HG03039 (cell line): ENCODE measurements at regions not wholly inside any gene's neighbourhood (a gene's known extent, or its start where the extent isn't known, plus 50 kb on each side); places are given as distances from the start of the nearest gene placed in this dataset.

ENCODE experiments used
- ATAC-seq: cut with Tn5 transposase; IDR thresholded peaks from one replicate; pipeline ENCODE4 v1.9.1; 2021; ENCODE audit warnings: mild to moderate bottlenecking, moderate library complexity; ENCODE audit not compliant: unreplicated experiment

DNA sequence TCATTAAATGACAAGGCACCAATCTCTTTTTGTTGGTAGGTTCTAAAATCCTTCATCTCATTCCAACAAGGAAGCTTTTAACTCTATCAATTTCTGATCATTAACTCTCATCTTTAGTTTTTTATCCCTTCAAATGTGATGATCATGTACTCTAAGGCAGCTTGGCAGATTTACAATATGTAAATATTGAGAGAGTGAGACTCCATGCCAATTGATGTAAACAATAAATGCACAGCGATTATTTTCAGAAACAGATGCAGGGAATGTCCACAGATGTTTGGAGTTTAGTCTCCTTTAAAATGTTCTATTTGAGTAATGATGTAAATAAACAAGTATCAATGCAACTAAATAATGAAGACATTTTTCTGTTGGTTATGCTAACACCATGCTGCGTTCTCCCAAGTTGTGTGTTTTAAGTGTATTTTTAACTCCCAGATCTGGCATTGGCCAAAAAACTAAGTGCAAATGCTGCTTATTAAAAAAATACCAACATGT is 213.8 kb downstream of the AHR start:
- ATAC-seq: no peak

DNA sequence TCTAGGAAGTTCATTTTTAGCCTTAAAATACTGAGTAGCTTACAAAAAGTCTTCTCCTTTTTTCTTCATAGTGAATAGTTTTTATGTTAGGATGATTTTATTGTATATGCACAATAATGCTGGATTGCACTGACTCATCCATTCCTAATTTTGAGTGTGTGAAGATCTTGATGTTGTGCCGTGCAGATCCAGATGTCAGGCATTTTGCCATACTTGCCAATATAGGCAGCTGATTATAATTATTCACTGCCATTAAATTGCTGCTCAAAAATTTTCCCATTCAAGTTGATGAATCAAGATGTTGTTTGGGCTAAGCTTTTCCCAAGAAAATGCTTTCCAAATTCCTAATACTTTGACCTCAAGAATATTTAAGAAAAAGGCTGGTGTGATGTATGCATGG is 218.3 kb downstream of the AHR start:
- no peak for ATAC-seq

DNA sequence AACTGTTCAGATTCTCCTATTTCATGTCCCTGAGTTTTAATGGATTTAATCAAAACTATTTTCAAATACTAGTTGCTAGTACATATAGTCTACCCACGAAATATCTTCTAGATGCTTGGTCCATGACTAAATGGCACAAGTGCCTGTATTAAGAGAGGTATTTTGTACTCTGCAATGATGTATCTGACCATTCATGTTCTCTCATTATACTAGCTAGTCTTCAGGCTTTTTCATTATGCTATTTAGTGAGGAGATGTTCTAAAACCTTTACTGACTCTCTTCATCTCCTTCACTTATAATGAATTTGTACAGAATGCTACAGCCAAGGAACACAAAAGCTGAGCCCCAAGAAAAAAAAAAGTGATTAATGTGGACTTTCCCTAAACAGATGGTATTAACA is 222.5 kb downstream of the AHR start:
- no peak for ATAC-seq

DNA sequence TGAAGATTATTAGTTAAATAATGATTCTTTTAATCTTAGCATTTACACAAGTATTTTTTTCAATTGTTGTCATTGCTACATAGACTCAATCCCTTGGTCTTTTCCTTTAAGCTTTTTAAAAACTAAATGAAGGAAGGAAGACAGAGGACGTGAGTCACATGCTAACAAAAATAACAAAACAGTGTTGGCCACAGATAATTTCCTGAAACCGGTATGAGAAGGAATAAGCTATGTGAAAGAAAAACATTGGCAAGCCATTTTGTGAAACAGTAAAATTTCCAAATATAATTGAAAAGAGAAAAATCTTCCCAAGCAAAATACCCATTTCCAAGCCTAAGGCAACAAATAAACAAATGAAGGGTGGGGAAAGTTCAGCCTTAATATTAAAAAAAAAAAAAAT is 223.0 kb downstream of the AHR start:
- no peak for ATAC-seq

DNA sequence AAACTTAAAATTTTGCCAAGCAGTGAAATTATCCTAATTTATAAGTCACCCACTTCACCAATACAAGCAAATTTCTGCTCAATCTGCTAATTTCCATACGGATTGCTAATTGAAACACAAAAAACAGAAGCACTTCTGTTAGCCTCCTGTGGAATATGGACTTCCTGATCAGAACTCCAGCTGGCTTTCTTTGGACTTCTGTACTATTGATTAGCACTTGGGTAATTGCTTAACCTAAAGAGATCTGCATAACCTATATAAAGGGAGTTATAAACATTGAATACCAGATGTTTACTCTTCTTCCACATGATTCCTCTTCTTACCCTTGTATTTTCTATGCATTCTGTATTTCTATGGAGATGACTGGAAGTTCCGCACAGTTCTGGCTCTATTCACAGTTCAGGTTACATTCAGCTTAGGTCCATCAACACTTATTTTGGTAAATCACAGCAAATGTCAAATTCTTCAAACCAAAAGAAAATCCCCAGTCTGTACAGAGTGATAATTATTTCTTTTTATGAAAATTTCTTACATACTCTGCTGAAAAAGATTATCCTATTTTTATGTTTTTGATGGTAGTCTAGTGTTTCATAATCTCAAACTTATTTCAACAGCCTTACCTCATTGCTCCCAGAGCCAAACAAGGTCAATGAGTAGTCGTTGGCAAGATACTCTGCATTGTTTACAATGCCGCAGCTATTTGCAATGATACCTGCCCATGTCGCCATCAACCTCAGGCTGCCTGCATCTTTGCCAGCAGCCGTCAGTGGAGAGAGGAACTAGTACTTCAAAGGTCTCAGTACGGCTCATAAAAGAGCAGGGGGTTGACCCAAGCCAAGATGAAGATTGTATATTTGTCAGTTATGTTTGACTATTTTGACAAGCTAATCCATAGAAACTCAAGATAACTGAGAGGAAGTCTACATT is 225.6 kb downstream of the AHR start:
- ATAC-seq: no peak

DNA sequence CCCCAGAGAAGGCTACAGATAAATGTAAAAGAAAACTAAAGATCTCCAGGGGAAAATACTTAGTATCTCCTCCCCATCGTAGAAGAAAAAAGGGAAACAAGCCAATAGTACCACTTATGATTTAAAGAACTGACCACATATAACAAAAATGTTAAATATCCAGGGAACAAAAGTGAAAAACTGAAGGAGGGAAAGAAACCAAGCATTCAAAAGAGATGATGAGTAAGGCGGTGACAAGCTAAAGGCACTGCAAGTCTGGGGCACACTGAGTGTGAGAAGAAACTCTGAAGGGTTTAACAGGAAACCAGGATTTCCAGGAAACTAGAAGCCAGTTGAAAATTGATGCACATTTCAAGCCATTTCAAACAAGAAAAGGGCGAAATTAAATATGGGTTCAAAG is 226.3 kb downstream of the AHR start:
- ATAC-seq: no peak

DNA sequence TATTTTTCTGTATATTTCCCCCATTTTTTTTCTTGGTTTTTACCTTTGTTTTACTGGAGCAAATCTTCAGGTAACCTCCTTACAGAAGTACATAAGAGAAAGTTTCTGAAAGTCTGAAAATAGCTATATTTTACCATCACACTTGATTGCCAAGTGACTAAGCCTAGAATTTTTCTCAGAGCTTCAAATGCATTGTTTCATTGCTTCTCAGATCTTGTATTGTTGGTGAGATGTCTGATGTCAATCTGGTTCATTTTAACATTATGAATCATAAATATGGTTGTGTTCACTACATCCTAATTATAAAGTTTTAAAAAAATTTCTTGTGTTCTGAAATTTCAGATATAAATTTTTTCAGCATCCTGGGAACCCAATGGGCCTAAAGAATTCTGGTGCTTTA is 228.2 kb downstream of the AHR start:
- no peak for ATAC-seq

DNA sequence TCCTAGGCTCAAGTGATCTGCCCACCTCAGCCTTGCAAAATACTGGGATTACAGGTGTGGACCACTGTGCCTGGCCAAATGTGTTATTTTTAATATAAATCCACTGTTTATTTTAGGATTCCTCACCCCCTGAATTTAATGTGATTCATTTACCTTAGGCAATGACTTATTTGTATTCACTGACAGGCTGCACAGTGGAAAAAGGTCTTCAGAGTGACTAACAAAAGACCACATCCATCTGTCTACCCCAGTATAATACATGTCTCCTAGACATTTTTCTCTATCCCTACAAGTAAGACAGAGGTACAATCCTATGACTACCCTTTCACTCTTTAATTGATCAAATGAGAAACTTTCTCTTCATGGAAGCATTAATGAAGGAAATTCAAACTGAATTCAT is 230.2 kb downstream of the AHR start:
- ATAC-seq: no peak

DNA sequence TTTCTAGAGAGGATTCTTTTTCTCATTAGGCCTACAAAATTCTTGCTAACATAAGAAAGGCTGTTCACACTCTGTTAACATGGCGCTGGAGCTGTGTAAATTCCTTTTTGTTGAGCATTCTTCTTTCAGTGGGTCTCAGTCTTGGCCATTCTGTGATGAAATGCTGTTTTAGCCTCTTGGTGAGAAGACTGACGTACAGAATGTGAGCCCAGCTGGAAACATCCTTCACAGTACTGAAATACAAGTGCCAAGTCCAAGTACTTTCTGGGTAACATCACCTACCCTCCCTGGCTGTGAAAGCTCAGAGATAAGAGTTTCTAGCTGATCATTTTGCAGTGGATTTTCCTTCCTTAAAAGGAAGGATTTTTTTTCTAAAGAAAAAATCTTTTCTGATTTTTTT is 231.8 kb downstream of the AHR start:
- ATAC-seq: no peak

DNA sequence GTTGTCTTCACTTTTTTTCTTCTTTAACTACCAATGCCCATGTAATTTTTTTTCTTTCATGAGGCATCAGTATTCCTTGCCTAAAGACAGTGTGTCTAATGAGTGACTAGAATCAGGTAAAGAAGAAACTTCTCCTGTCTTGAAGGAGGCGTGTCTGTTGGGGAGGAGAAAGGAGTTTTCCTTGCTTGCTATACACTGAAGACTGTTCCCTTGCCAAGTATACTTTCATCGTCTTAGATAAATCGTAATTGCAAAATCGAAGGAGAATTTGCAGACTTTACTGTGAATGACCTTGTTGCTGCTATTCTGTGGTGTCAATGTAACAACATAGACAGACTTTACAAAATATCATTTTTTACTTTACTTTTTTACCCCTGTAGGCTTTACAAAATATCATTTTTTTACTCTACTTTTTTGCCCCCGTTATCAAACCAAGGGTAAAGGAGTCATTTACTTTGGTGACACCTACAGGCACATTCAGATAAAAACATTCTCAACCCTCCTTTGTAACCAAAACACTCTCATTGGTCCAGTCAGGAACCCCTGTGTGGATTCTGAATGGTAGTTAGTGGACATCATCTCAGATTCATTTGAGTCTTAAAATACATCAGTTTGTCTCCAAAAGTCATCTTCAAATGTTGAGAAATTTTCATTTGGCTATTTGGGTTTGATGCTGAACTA is 232.4 kb downstream of the AHR start:
- peak; percentile 70 for ATAC-seq

DNA sequence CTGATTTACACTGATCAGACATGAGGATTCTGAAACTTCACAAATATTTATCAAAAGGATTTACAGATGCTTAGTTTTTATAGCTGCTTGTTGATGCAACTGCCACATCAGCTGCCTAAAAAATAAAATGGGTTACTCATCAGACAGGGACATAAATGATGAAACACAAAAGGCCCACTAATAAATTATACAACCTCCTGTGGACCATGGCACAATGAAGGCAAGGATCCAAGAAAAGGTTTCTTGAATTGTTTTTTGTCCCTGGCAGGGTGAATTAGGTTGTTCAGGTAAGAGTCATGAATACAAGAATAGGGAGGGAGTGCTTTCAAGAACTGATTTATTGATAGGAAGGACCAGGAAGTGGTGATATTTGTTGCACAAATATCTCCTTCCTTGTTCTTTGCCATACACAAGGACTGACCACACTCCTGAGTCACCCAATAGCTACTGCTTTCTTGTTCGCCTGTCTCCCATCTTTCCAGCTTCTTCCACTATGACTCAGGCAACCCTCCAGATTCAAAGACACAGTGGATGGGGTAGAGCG is 234.5 kb downstream of the AHR start:
- no peak for ATAC-seq

DNA sequence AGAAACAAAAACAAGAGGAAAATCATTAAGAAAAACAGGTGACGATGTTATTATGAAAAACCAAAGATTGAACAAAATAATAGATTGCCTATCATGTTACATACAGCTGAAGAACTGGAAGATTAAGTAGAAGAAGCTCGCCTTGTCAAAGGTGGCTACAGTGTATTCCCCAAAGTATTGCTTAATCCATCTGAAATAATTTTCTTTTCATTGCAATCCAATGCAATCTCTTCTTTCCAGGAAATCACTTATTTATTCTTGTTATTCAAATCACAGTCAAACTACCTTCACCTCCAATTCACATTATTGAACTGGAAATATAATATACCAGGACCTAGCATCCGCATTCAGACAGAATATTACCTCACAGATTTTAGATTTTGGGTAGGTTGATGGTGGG is 235.9 kb downstream of the AHR start:
- no peak for ATAC-seq

DNA sequence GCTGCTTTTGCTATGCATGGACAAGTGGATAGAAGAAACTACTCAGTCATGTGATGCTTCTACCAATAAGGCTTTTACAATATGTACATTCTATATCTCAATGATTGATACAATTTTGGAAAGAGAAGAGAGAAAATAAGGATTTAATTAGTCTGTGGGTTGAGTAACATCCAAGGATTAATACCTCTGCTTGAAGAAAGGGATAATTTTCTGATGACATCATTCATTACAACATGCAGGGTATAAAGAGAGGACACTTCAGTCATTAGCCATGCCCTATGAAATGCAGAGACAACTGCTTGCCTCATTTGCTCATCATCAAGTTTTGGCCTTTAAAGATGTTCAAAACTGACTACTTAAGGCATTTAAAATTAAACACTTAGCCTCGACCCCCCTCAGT is 237.3 kb downstream of the AHR start:
- ATAC-seq: no peak

DNA sequence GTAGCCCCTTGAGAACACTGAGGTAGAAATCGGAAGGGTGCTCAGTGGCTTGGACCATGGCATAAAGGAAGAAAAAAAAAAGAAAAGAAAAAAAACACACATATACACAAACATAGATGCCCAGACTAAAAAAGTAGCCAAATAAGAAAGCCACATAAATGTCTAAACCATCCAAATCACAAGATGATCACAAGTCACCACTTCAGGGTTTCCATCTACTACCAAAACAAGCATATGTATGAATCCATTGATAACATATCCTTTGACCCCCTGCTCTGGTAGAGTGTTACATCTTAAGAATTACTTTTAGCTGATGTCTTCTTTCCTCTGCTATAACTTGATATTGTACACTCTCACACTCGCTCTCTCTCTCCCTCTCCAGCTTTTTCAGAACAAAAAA is 245.9 kb downstream of the AHR start:
- ATAC-seq: no peak

DNA sequence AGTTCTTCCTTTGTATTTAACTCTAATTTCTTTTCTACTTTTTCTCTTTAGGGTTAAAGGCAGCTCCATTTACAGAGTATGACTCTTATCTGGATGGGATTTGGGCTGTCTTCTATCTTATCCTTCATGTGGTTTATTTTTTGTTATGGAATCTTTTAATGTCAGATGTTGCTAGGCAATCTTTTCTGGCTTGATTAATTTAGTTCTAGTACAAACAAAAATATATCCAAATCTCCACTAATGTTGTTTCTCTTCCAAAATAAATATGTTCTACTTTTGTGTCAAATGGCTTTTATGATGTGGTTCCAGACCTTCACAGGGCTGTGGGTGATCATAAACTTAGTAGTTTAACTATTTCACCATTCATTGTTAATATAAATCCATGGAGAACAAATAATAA is 246.9 kb downstream of the AHR start:
- ATAC-seq: no peak

DNA sequence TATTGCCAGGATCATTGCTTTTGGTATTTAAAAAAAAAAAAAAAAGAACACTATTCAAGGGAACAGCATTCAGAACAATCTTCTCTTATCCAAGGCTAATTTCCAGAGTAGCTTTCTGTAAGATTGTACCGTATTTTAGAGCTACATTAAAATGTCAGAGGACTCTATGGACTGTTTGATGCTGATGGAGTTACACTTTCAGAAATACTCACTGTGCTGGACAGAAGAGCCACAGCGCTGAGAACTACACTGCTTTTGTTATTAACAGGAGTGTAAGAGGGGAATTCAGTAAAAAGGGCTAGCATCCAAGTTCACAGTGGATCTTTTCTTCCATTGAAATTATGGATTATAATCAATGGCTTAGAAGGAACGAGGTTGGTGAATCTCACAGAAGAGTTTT is 247.7 kb downstream of the AHR start:
- ATAC-seq: no peak

DNA sequence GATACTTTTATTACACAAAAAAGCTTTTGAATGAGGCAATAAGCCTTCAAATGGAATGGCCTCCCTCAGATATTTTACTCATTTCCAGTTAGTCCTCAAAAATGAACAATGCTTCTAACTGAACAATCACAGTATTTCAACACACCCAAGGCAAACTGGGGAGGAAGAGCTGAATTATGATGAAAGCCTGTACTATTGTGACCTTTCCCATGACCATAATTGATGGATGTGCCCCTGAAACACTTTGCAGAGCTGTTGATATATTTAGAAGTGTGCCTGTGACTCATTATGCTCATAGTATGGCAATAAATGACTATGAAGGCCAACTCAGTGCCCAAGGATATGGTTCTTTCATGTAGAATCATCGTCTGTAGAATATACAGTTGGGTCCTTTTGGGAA is 248.1 kb downstream of the AHR start:
- no peak for ATAC-seq

DNA sequence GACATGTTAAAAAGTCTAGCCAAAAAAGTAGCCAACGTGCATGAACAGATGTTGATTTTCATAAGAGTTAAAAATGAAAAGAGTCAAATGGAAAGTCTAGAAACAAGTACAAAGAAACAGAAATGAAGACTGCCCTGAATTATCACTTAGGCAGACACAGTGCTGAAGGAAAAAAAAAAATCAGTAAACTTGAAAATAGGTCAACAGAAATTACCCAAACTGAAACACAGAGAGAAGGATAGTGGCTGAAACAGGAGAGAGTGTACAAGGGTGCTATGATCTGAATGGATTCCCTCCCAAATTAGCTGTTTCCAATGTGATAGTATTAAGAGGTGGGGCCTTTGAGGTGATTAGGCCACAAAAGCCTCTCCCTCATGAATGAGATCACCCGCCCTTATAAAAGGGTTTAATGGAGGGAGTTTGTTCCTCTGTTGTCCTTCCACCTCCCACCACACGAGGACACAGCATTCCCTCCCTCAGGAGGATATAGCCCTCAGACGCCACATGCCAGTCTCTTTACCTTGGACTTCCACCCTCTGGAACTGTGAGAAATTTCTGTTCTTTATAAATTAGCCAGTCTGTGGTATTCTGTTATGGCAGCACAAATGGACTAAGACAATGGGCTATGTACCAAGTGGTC is 249.7 kb downstream of the AHR start:
- ATAC-seq: no peak

DNA sequence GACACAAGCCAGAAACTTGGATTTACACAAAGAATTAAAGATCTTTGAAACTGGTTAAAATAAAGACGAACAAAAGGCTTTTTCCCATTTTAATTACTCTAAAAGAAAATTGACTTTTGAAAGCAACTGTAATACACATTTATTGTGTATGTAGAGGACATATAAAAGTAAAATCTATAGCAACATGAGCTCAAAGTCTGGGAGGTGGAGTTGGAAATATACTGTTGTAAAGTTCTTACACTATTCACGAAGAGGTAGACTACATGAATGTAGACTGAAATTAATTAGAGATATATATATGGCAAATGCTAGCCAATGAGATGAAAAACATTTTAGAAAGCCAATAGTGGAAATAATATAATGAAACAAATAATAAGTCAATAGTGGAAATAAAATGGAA is 251.0 kb downstream of the AHR start:
- no peak for ATAC-seq

DNA sequence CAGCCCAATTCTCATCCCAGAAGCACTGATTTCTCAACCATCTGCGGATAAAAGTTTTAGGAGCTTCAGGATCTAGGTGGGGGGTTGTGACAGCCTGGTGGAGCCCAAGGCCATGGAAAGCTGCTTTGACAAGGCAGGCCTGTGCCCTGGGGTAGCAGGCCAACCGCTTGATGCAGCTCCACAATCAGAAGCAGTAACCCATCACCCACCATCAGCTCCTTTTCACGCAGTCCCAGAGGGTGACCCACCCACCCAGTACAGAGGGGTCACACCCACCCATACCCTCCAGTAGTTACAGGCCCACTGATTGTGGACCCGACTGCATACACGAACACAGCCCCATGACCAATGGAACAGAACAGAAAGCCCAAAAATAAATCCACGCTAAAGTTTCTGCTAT is 253.9 kb downstream of the AHR start:
- ATAC-seq: no peak

DNA sequence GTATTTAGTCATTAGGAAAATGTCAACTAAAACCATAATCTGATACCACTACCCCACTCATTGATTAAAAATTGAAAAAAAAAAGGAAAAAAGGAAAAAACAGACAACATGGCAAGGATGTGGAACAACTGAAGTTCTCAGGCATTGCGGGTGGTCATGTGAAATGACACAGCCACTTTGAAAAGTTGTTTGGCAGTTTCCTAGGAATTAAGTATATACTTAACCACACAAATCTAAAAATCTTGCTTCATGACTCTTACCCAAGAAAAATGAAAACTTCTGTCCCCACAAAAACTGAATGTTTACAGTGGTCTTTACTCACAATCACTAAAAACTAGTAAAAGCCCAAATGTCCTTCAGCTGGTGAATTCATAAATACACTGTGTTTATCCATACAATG is 254.5 kb downstream of the AHR start:
- no peak for ATAC-seq
